Tongue (tissue), 2 donors: ENCODE measurements at regions not wholly inside any gene's neighbourhood (a gene's known extent, or its start where the extent isn't known, plus 50 kb on each side); places are given as distances from the start of the nearest gene placed in this dataset. TPM values are rescaled to one million over a fixed set of nuclear protein-coding genes. Genes with fewer than 3 reads are reported as not detected.
A peak's percentile ranks its signal among the peaks of the same experiment; 100 is the strongest.
"Not testable (repeated sequence)": the region's sequence is repeated elsewhere in the genome, so short reads cannot be mapped to it uniquely, and the experiment has no call there.

Experiments used
- DNase-seq: peaks from one replicate; pipeline ENCODE4 v3.0.0-alpha.2; 2015
- small RNA-seq: library from RNA; depleted of rRNA; stranded (forward); fragments of <200 nt; gene quantifications from one replicate; pipeline ENCODE3, GENCODE V24; 2014; ENCODE audit warnings: low replicate concordance

GRCh38 chr10:25869067-25869591 lies 64.9 kb upstream of the MYO3A start:
- DNase-seq: no peak

DNA sequence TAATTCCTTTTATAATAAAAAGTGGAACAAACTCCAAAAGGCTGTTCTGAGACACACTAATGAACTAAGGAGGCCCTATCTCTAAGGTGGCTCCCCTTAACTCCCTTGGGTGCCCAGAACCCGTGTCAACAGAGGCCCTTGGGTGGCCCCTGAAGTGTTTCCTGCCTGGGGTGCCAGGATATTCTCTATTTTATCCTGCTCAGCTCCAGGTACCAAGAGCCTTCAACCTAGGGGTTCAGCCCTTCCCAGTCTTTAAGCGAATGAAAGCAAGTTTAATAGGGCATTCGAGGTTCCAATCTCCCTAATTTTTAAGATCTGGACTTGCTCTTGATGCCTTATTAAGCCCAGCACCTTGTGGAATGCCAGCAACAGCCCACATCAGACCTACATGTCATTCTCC lies 64.4 kb upstream of the MYO3A start:
- no peak for DNase-seq

GRCh38 chr10:25874402-25874801 lies 59.6 kb upstream of the MYO3A start:
- not testable (repeated sequence) for DNase-seq

- DNase-seq: peak; percentile 85
Measured at GRCh38 chr10:25875556-25876165, 58.4 kb upstream of the MYO3A start.

DNA sequence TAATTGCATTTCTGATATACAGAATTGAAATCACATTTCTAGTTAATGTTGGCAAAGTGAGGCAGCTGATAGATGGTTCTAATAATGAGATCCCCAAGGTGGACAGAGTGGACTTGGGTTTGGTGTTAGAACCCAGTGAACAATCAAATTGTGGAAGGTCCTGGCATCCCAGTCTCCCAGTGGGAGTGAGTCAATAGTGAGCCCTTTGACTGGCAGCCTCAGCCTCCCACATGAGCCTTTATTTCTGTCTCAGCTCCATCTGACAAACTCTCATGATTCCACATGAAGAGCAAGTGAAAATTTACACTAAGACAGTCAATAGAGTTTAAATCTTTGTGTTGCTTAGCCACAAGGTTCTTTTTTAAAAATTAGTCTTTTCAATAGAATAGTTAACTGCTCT lies 56.7 kb upstream of the MYO3A start:
- no peak for DNase-seq

Small RNAs in the stretch of these regions (small RNA-seq; reads per million reads assigned to genes)
- gene RNA5SP306 (not detected), gene RNU6-632P (not detected)
